PFSK-1 (cell line): ENCODE measurements at regions not wholly inside any gene's neighbourhood (a gene's known extent, or its start where the extent isn't known, plus 50 kb on each side); places are given as distances from the start of the nearest gene placed in this dataset.

Source experiments
- POLR2AphosphoS5 ChIP-seq: IDR thresholded peaks from 2 replicates; pipeline ENCODE4 v1.6.1; 2012; ENCODE audit warnings: low read depth, mild to moderate bottlenecking, control low read depth, low read length, moderate library complexity
- REST ChIP-seq, 2 experiments: IDR thresholded peaks; 2 replicates each; pipeline versions ENCODE4 v1.6.1 to v1.8.0; 2011 to 2012; ENCODE audit warnings: low read depth in 2 of 2, low read length in 2 of 2, control low read depth in 1 of 2, inconsistent platforms in 1 of 2, mild to moderate bottlenecking in 1 of 2, moderate library complexity in 1 of 2; ENCODE audit not compliant: insufficient read depth in 1 of 2
- SIN3A ChIP-seq: IDR thresholded peaks from 2 replicates; pipeline ENCODE4 v1.6.1; 2012; ENCODE audit warnings: mild to moderate bottlenecking, low read length, moderate library complexity, borderline replicate concordance; ENCODE audit not compliant: insufficient read depth
- TAF1 ChIP-seq: IDR thresholded peaks from 2 replicates; pipeline ENCODE4 v1.6.1; 2012; ENCODE audit warnings: low read length, control low read depth, borderline replicate concordance; ENCODE audit not compliant: insufficient read depth

GRCh38 chr18:73487966-73488365, 620.2 kb upstream of the NETO1 start:
- no peak for TF ChIP-seq POLR2AphosphoS5
- TF ChIP-seq TAF1 = no peak
- TF ChIP-seq SIN3A = no peak
- no peak for TF ChIP-seq REST (IDR thresholded peaks at IDR 0.05; ENCODE audit: insufficient read depth in 1 of 2, low read depth in 2 of 2, low read length in 2 of 2)
